ENCODE measurements at regions not wholly inside any gene's neighbourhood (a gene's known extent, or its start where the extent isn't known, plus 50 kb on each side); places are given as distances from the start of the nearest gene placed in this dataset.

DNA sequence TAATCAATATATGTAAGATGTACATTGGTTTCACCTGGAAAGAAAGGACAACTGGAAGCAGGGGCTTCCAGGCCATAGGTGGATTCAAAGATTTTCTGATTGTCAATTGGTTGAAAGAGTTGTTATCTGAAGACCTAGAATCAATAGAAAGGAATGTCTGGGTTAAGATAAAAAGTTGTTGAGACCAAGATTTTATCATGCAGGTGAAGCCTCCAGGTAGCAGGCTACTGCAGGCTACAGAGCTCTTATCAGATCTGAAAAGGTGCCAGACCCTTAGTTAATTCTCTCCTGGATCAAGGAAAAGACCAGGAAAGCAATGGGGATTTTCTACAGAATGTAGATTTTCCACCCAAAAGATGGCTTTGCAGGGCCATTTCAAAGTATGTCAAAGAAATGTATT, 487.2 kb downstream of the BTBD3 start:
- peaks cover 13% of the 10 kb centered on the region for H3K9me3 Mint-ChIP-seq
- H3K36me3 Mint-ChIP-seq = no peaks in the 10 kb centered on the region
- no peaks in the 10 kb centered on the region for H3K27me3 Mint-ChIP-seq
- no peak overlapping the region for H3K4me3 Mint-ChIP-seq
- no peak overlapping the region for H3K27ac Mint-ChIP-seq
- ATAC-seq (no peak), DNase-seq (ENCODE audit: low spot score) (no peak)
- H3K4me1 Mint-ChIP-seq (ENCODE audit: low read depth in 2 of 2) = no peaks in the 10 kb centered on the region

- no peaks in the 10 kb centered on the region for H3K36me3 Mint-ChIP-seq
- H3K4me3 Mint-ChIP-seq = no peak overlapping the region
- ATAC-seq (no peak), DNase-seq (ENCODE audit: low spot score) (no peak)
- H3K27ac Mint-ChIP-seq = no peak overlapping the region
- no peaks in the 10 kb centered on the region for H3K27me3 Mint-ChIP-seq
- H3K4me1 Mint-ChIP-seq (ENCODE audit: low read depth in 2 of 2) = no peaks in the 10 kb centered on the region
- H3K9me3 Mint-ChIP-seq = peaks cover 17% of the 10 kb centered on the region
These were observed 489.3 kb downstream of the BTBD3 start for GRCh38 chr20:12406978-12407377.

DNA sequence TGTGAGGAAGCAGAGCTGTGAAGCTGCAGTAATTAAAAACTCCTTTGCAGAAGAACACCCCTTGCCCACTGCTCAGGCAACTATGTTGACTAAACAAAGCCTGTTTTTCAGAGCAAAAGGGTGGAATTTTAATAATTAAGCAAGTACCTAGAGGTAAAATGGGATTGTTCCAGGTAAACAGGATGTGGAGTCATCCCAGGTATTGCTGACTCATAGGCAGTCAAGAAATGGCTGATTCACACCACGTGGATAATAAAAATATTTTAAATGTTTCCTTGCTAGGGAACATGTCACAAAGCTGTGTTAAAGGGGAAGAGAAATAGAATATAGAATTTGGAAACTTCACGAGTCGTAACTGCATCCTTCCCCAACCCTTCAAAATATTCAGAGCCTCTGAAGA, 491.8 kb downstream of the BTBD3 start:
- H3K27ac Mint-ChIP-seq = no peak overlapping the region
- no peak overlapping the region for H3K4me3 Mint-ChIP-seq
- no peaks in the 10 kb centered on the region for H3K4me1 Mint-ChIP-seq (ENCODE audit: low read depth in 2 of 2)
- peaks cover 4% of the 10 kb centered on the region for H3K36me3 Mint-ChIP-seq
- DNase-seq (ENCODE audit: low spot score) = no peak
- no peaks in the 10 kb centered on the region for H3K27me3 Mint-ChIP-seq
- peaks cover 19% of the 10 kb centered on the region for H3K9me3 Mint-ChIP-seq
- no peak for ATAC-seq

DNA sequence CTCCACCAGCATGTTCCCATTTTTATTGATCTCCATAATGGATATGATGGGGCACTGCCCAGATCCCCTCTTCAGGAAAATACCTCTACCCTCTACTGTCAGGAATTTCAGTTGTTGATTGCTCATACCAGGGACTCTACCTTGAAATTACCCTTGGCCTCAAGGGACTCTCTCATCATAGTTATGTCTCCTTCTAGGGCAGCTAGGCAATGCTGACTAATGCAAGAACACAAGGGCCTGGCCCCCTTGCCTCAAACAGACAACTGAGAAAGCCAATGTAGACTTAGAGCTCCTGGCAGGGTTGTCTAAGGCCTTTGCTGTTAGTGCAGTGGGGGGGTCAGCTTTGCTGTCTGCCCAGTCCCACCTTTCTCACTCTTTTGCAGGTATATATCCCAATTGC, 493.1 kb downstream of the BTBD3 start:
- no peak for ATAC-seq
- H3K27ac Mint-ChIP-seq = no peak overlapping the region
- no peak for DNase-seq (ENCODE audit: low spot score)
- no peak overlapping the region for H3K4me3 Mint-ChIP-seq
- H3K4me1 Mint-ChIP-seq (ENCODE audit: low read depth in 2 of 2) = no peaks in the 10 kb centered on the region
- peaks cover 4% of the 10 kb centered on the region for H3K36me3 Mint-ChIP-seq
- no peaks in the 10 kb centered on the region for H3K27me3 Mint-ChIP-seq
- H3K9me3 Mint-ChIP-seq = peaks cover 25% of the 10 kb centered on the region

GRCh38 chr20:12411246-12411940, 493.7 kb downstream of the BTBD3 start:
- peaks cover 4% of the 10 kb centered on the region for H3K36me3 Mint-ChIP-seq
- no peak overlapping the region for H3K27ac Mint-ChIP-seq
- no peak overlapping the region for H3K4me3 Mint-ChIP-seq
- H3K4me1 Mint-ChIP-seq (ENCODE audit: low read depth in 2 of 2) = no peaks in the 10 kb centered on the region
- ATAC-seq (no peak), DNase-seq (ENCODE audit: low spot score) (no peak)
- no peaks in the 10 kb centered on the region for H3K27me3 Mint-ChIP-seq
- H3K9me3 Mint-ChIP-seq = peaks cover 25% of the 10 kb centered on the region

GRCh38 chr20:12413116-12413515, 495.4 kb downstream of the BTBD3 start:
- Mint-ChIP-seq H3K27me3 (no peaks in the 10 kb centered on the region), H3K27ac (no peak overlapping the region), H3K4me1 (ENCODE audit: low read depth in 2 of 2) (no peaks in the 10 kb centered on the region), H3K36me3 (peaks cover 4% of the 10 kb centered on the region), H3K9me3 (peaks cover 28% of the 10 kb centered on the region), H3K4me3 (no peak overlapping the region)
- DNase-seq (ENCODE audit: low spot score) (no peak), ATAC-seq (no peak)

DNA sequence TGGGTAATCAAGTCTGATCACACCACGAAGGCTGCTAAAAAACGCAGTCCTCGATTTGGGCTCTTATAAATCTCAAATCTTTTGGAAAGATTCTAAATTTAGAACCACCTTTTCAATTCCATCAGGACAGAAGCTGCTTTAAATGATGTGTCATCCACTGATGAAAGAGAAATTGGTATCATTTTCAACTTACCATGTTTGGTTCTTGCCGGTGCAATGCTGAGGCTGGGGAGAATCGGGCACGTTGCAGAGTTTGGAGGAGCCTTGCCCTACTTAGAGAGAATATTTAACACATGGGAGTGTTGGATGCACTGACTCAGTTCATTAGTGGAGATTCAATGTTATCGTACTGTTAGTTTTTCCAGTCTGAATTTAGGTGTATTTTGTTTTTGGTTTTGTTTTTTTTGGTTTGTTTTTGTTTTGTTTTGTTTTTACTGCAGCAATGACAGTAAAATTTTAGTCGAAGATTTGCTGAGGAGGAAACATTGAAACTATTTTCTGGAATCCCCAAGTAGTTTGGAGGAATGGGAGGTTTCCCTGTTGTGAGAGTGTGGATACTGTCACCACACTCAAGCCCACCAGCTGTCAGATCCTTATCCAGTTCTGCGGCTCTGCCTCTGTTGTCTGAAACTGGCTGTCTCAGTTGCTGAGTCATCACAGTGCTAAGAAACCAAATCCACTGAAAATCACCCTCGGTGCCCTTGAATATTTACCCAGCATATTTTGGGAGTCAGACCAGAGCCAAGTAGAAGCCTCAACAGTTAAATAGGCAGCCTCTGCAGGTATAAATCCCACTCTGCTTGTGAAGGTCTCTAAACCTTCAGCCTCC, 497.0 kb downstream of the BTBD3 start:
- Mint-ChIP-seq H3K4me3 (no peak overlapping the region), H3K4me1 (ENCODE audit: low read depth in 2 of 2) (no peaks in the 10 kb centered on the region), H3K9me3 (peaks cover 25% of the 10 kb centered on the region), H3K27me3 (no peaks in the 10 kb centered on the region), H3K36me3 (peaks cover 4% of the 10 kb centered on the region), H3K27ac (no peak overlapping the region)
- no peak for DNase-seq (ENCODE audit: low spot score)
- no peak for ATAC-seq

- no peak for DNase-seq (ENCODE audit: low spot score)
- Mint-ChIP-seq H3K27me3 (no peaks in the 10 kb centered on the region), H3K36me3 (peaks cover 4% of the 10 kb centered on the region), H3K4me1 (ENCODE audit: low read depth in 2 of 2) (no peaks in the 10 kb centered on the region), H3K4me3 (no peak overlapping the region), H3K9me3 (peaks cover 24% of the 10 kb centered on the region), H3K27ac (no peak overlapping the region)
- no peak for ATAC-seq
These were observed 498.6 kb downstream of the BTBD3 start for GRCh38 chr20:12416281-12416680.

DNA sequence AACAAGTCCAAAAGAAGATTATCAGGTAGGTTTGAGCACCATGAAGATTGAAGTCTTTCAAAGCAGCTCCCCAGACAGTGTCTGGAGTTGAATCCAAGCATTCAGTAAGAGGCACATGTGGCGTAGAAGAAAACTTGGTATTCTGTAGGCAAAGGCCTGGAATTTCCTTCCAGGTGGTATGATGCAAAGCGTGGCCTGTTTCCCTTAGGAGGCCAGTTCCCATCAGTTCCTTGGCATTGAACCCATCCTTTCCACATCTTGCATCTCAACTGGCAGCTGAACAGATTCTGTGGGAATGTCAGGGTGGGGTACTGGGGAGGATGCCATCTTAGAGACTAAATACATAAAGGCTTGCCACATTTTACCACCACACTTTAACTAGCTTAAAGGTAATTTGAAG, 516.0 kb downstream of the BTBD3 start:
- no peaks in the 10 kb centered on the region for H3K36me3 Mint-ChIP-seq
- no peak for ATAC-seq
- DNase-seq (ENCODE audit: low spot score) = no peak
- no peaks in the 10 kb centered on the region for H3K4me1 Mint-ChIP-seq (ENCODE audit: low read depth in 2 of 2)
- H3K27me3 Mint-ChIP-seq = no peaks in the 10 kb centered on the region
- H3K4me3 Mint-ChIP-seq = no peak overlapping the region
- no peak overlapping the region for H3K27ac Mint-ChIP-seq
- H3K9me3 Mint-ChIP-seq = peaks cover 6% of the 10 kb centered on the region

DNA sequence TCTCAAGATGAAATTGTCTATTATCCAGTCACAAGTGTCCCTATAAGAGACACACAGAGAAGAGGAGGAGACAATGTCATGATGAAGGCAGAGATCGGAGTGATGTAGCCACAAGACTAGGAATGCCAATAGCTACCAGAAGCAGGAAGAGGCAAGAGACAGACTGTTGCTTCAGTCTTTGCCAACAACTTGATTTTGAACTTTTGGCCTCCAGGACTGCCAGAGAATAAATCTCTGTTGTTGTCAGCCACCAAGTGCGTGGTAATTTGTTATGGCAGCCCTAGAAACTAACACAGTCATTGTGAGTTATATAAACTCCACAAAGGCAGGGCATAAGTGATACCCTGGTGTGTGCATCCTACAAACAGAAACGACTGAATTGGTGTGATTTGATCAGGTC, 517.0 kb downstream of the BTBD3 start:
- ATAC-seq (no peak), DNase-seq (ENCODE audit: low spot score) (no peak)
- Mint-ChIP-seq H3K36me3 (no peaks in the 10 kb centered on the region), H3K9me3 (peaks cover 6% of the 10 kb centered on the region), H3K27ac (no peak overlapping the region), H3K4me3 (no peak overlapping the region), H3K27me3 (no peaks in the 10 kb centered on the region), H3K4me1 (ENCODE audit: low read depth in 2 of 2) (no peaks in the 10 kb centered on the region)

GRCh38 chr20:12435268-12435667, 517.6 kb downstream of the BTBD3 start:
- Mint-ChIP-seq H3K27me3 (no peaks in the 10 kb centered on the region), H3K36me3 (no peaks in the 10 kb centered on the region), H3K4me1 (ENCODE audit: low read depth in 2 of 2) (no peaks in the 10 kb centered on the region), H3K27ac (no peak overlapping the region), H3K4me3 (no peak overlapping the region), H3K9me3 (peaks cover 3% of the 10 kb centered on the region)
- ATAC-seq (no peak), DNase-seq (ENCODE audit: low spot score) (no peak)

- DNase-seq (ENCODE audit: low spot score) (no peak), ATAC-seq (no peak)
- H3K4me3 Mint-ChIP-seq = no peak overlapping the region
These were observed 536.0 kb downstream of the BTBD3 start for GRCh38 chr20:12453711-12454110.

GRCh38 chr20:12455148-12455547, 537.5 kb downstream of the BTBD3 start:
- Mint-ChIP-seq H3K4me1 (ENCODE audit: low read depth in 2 of 2) (no peaks in the 10 kb centered on the region), H3K9me3 (peaks cover 2% of the 10 kb centered on the region), H3K27me3 (no peaks in the 10 kb centered on the region), H3K36me3 (no peaks in the 10 kb centered on the region), H3K4me3 (no peak overlapping the region), H3K27ac (no peak overlapping the region)
- DNase-seq (ENCODE audit: low spot score) (no peak), ATAC-seq (no peak)

More at GRCh38 chr20:12453711-12454110, 536.0 kb downstream of the BTBD3 start:
- Mint-ChIP-seq H3K36me3 (peaks cover 4% of the 10 kb centered on the region), H3K4me1 (ENCODE audit: low read depth in 2 of 2) (no peaks in the 10 kb centered on the region), H3K27ac (no peak overlapping the region), H3K9me3 (peaks cover 8% of the 10 kb centered on the region), H3K27me3 (no peaks in the 10 kb centered on the region)

DNA sequence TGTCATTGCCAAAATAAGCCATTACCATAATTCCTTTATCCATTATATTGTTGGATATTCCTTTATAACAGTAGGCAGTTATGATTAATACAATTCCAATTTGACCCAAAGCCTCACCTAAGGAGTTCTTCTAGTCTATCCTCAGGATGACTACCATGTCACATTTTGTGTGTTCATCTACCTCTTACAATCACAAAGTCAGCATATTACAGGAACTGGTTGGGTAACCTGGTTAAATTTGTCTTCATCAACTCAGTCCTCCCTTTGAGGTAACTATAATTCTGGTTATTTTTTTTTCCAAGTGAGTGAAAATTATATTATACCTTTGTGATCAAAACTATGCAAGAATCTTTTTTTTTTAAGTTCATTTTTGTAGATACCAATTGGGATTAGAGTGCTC, 540.5 kb downstream of the BTBD3 start:
- Mint-ChIP-seq H3K9me3 (peaks cover 10% of the 10 kb centered on the region), H3K27ac (no peak overlapping the region), H3K4me3 (no peak overlapping the region), H3K27me3 (no peaks in the 10 kb centered on the region), H3K4me1 (ENCODE audit: low read depth in 2 of 2) (no peaks in the 10 kb centered on the region), H3K36me3 (no peaks in the 10 kb centered on the region)
- ATAC-seq (no peak), DNase-seq (ENCODE audit: low spot score) (no peak)

All from natural killer cell treated with Interleukin-12 subunit alpha and Interleukin-12 subunit beta and Interleukin-15 and Interleukin-18, amount 100 ng/mL, for 72 hours (primary cell).